H1 (cell line): ENCODE measurements at regions not wholly inside any gene's neighbourhood (a gene's known extent, or its start where the extent isn't known, plus 50 kb on each side); places are given as distances from the start of the nearest gene placed in this dataset.

Experiments used
- CTCF ChIA-PET: fragments of 300-600 bp; sonication (Branson Sonifier 250); formaldehyde crosslinking; loops from one replicate; lab custom pipeline; 2021; ENCODE audit not compliant: partially characterized antibody; lab: Charles Lee
- POLR2A ChIA-PET: fragments of 300-600 bp; sonication (Branson Sonifier 250); formaldehyde crosslinking; loops from one replicate; lab custom pipeline; 2021; ENCODE audit warnings: inconsistent platforms; ENCODE audit not compliant: partially characterized antibody; lab: Charles Lee
- DNase-seq, 2 experiments: peaks; one replicate each; pipeline versions ENCODE4 v3.0.0 to v3.0.0-alpha.2; 2010 to 2022; ENCODE audit warnings: low spot score in 2 of 2, low read depth in 1 of 2, mixed read lengths in 1 of 2
- FAIRE-seq: peaks from 2 replicates; lab custom pipeline; 2011; peaks lifted over from hg19 to GRCh38; lab: Jason Lieb, UNC
- H2AFZ ChIP-seq: 2 replicates; pipeline ENCODE4 v1.8.1; 2012; ENCODE audit warnings: low read length, inconsistent platforms
- H2AK5ac ChIP-seq: 2 replicates; pipeline ENCODE4 v1.6.1; 2013; ENCODE audit warnings: low read depth, low read length
- H2BK120ac ChIP-seq: replicated peaks from 2 replicates; pipeline ENCODE3; 2013; ENCODE audit warnings: low read depth, low read length, inconsistent platforms
- H2BK12ac ChIP-seq: 2 replicates; pipeline ENCODE4 v1.6.1; 2013; ENCODE audit warnings: low read depth, low read length
- H2BK15ac ChIP-seq: 2 replicates; pipeline ENCODE4 v1.6.1; 2013; ENCODE audit warnings: low read length
- H2BK20ac ChIP-seq: 2 replicates; pipeline ENCODE4 v1.6.1; 2013; ENCODE audit warnings: low read length
- H2BK5ac ChIP-seq: 2 replicates; pipeline ENCODE4 v1.6.1; 2013; ENCODE audit warnings: low read depth, low read length
- H3K14ac ChIP-seq: 2 replicates; pipeline ENCODE4 v1.6.1; 2013; ENCODE audit warnings: inconsistent platforms; ENCODE audit not compliant: insufficient read length
- H3K18ac ChIP-seq: 2 replicates; pipeline ENCODE4 v1.6.1; 2013; ENCODE audit warnings: low read length; ENCODE audit errors: extremely low read depth
- H3K23ac ChIP-seq: 2 replicates; pipeline ENCODE4 v1.6.1; 2013; ENCODE audit warnings: inconsistent platforms; ENCODE audit not compliant: insufficient read length
- H3K23me2 ChIP-seq: 2 replicates; pipeline ENCODE4 v1.6.1; 2013; ENCODE audit warnings: low read depth, low read length
- H3K27ac ChIP-seq: 2 replicates; pipeline ENCODE4 v1.6.1; 2011; ENCODE audit warnings: low read depth, low read length, inconsistent platforms
- H3K27me3 ChIP-seq, 4 experiments: replicated peaks in 1 of 4; 1 replicate in 1 of 4; 2 replicates in 3 of 4; pipeline versions ENCODE4 v1.6.1 to v1.8.1; 2011 to 2013; ENCODE audit warnings: low read length in 3 of 4, mild to moderate bottlenecking in 3 of 4, inconsistent platforms in 2 of 4, mixed read lengths in 2 of 4, moderate library complexity in 1 of 4; ENCODE audit not compliant: control insufficient read depth in 3 of 4, insufficient read depth in 3 of 4; ENCODE audit errors: extremely low read depth in 1 of 4
- H3K36me3 ChIP-seq, 4 experiments: 2 replicates each; pipeline versions ENCODE4 v1.6.1 to v1.8.1; 2011 to 2013; ENCODE audit warnings: mild to moderate bottlenecking in 4 of 4, low read length in 3 of 4, moderate library complexity in 2 of 4, control low read depth in 1 of 4, inconsistent platforms in 1 of 4; ENCODE audit not compliant: insufficient read depth in 4 of 4, control insufficient read depth in 2 of 4
- H3K4ac ChIP-seq: replicated peaks from 2 replicates; pipeline ENCODE3; 2013; ENCODE audit warnings: low read length, low read depth, mixed read lengths, inconsistent platforms; ENCODE audit not compliant: insufficient read length
- H3K4me1 ChIP-seq, 4 experiments: replicated peaks in 1 of 4; 1 replicate in 1 of 4; 2 replicates in 3 of 4; pipeline versions ENCODE4 v1.6.1 to v1.8.1; 2011 to 2013; ENCODE audit warnings: low read length in 3 of 4, inconsistent platforms in 2 of 4, mixed read lengths in 1 of 4; ENCODE audit not compliant: insufficient read depth in 4 of 4, control insufficient read depth in 3 of 4
- H3K4me2 ChIP-seq, 2 experiments: 2 replicates each; pipeline versions ENCODE4 v1.6.1 to v1.8.1; 2011 to 2013; ENCODE audit warnings: low read depth in 2 of 2, low read length in 2 of 2, control low read depth in 1 of 2, inconsistent platforms in 1 of 2, mild to moderate bottlenecking in 1 of 2; ENCODE audit not compliant: insufficient read depth in 1 of 2
- H3K4me3 ChIP-seq, 4 experiments: fragments of 200-600, 300-600 bp in 1 of 4; sonication (generic), shearing (Covaris generic), sonication (Bioruptor Twin) in 1 of 4; 2 replicates each; pipeline versions ENCODE4 v1.5.1 to v1.8.1; 2011 to 2016; ENCODE audit warnings: low read length in 4 of 4, low read depth in 3 of 4, control low read depth in 2 of 4, inconsistent platforms in 2 of 4, mild to moderate bottlenecking in 2 of 4, mixed read lengths in 1 of 4, moderate library complexity in 1 of 4; ENCODE audit not compliant: insufficient read depth in 2 of 4; ENCODE audit errors: extremely low read depth in 1 of 4
- H3K56ac ChIP-seq: replicated peaks from 2 replicates; pipeline ENCODE3; 2013; ENCODE audit warnings: low read depth, mild to moderate bottlenecking, mixed read lengths, low read length, inconsistent platforms; ENCODE audit not compliant: insufficient read length
- H3K79me1 ChIP-seq: 2 replicates; pipeline ENCODE4 v1.6.1; 2013; ENCODE audit warnings: low read depth, low read length, control low read depth
- H3K79me2 ChIP-seq, 2 experiments: 2 replicates each; pipeline versions ENCODE4 v1.6.1 to v1.8.1; 2012 to 2013; ENCODE audit warnings: low read length in 2 of 2, mild to moderate bottlenecking in 2 of 2, inconsistent platforms in 1 of 2; ENCODE audit not compliant: insufficient read depth in 2 of 2, control insufficient read depth in 1 of 2
- H3K9ac ChIP-seq, 4 experiments: replicated peaks in 1 of 4; 1 replicate in 1 of 4; 2 replicates in 3 of 4; pipeline versions ENCODE4 v1.6.1 to v1.8.1; 2011 to 2013; ENCODE audit warnings: low read depth in 3 of 4, low read length in 3 of 4, control low read depth in 2 of 4, mild to moderate bottlenecking in 2 of 4, moderate library complexity in 2 of 4, inconsistent platforms in 1 of 4; ENCODE audit errors: extremely low read depth in 1 of 4
- H3K9me3 ChIP-seq, 2 experiments: 2 replicates each; pipeline versions ENCODE4 v1.6.1 to v1.8.1; 2012 to 2013; ENCODE audit warnings: mild to moderate bottlenecking in 2 of 2, moderate library complexity in 2 of 2, control low read depth in 1 of 2, inconsistent platforms in 1 of 2, low read depth in 1 of 2, low read length in 1 of 2, mixed read lengths in 1 of 2; ENCODE audit not compliant: insufficient read depth in 2 of 2
- H4K20me1 ChIP-seq, 2 experiments: replicated peaks in 1 of 2; 2 replicates each; pipeline versions ENCODE3 to v1.8.1; 2011 to 2013; ENCODE audit warnings: inconsistent platforms in 2 of 2, low read length in 2 of 2, mild to moderate bottlenecking in 1 of 2; ENCODE audit not compliant: insufficient read depth in 2 of 2, control insufficient read depth in 1 of 2
- H4K5ac ChIP-seq: 2 replicates; pipeline ENCODE4 v1.6.1; 2013; ENCODE audit warnings: low read length, low read depth, mixed read lengths, inconsistent platforms; ENCODE audit not compliant: insufficient read length
- H4K8ac ChIP-seq: 2 replicates; pipeline ENCODE4 v1.8.0; 2013; ENCODE audit warnings: mild to moderate bottlenecking, moderate library complexity, low read length, inconsistent platforms; ENCODE audit not compliant: insufficient read depth; ENCODE audit errors: extremely low read depth
- H4K91ac ChIP-seq: replicated peaks from 2 replicates; pipeline ENCODE3; 2013; ENCODE audit warnings: low read length, mixed read lengths, inconsistent platforms; ENCODE audit not compliant: insufficient read length
- HDAC6 ChIP-seq: IDR thresholded peaks from one replicate; pipeline ENCODE4 v1.7.1; 2012; ENCODE audit warnings: low read depth, mild to moderate bottlenecking, inconsistent platforms, low read length, moderate library complexity
- MAFK ChIP-seq: IDR thresholded peaks from 2 replicates; pipeline ENCODE4 v1.6.1; 2012; ENCODE audit warnings: low read depth, mild to moderate bottlenecking, improper control_type of control experiment, low read length
- MAX ChIP-seq: IDR thresholded peaks from 2 replicates; pipeline ENCODE4 v1.6.1; 2012; ENCODE audit warnings: inconsistent platforms
- TCF12 ChIP-seq: IDR thresholded peaks from 2 replicates; pipeline ENCODE4 v1.6.1; 2011; ENCODE audit warnings: low read depth, mild to moderate bottlenecking, low read length

- 0 out of 2 replicates have a peak overlapping the region, but pooled peaks have one; percentile 83 for H2AFZ ChIP-seq
- no peak overlapping the region for H2BK20ac ChIP-seq
- no peak overlapping the region for H3K4ac ChIP-seq
- H3K4me1 ChIP-seq = peaks cover 0 to 8% (median 4%) of the 10 kb centered on the region in 4 experiments; a peak in 5 of 7 replicates
- POLR2A ChIA-PET = no interaction called here
- H3K14ac ChIP-seq = no peak overlapping the region
- H3K23ac ChIP-seq = no peak overlapping the region
- H2BK15ac ChIP-seq = no peak overlapping the region
- H3K4me2 ChIP-seq = no peak overlapping the region
- CTCF ChIA-PET = interaction anchor here (1.0 to 2.9 kb wide), 3 partner anchors 9 to 91 kb away, joined by 3 to 12 read pairs (median 3); no protein-coding TSS in a partner anchor
- no peak overlapping the region for H2AK5ac ChIP-seq
- no peak overlapping the region for H3K4me3 ChIP-seq
- no peak overlapping the region for H3K27ac ChIP-seq
- H3K23me2 ChIP-seq = no peaks in the 10 kb centered on the region
- TF ChIP-seq MAFK (no peak), HDAC6 (no peak), MAX (no peak), TCF12 (no peak)
- H2BK5ac ChIP-seq = no peak overlapping the region
- H3K79me2 ChIP-seq = no peaks in the 10 kb centered on the region
- no peaks in the 10 kb centered on the region for H4K20me1 ChIP-seq
- no peaks in the 10 kb centered on the region for H3K79me1 ChIP-seq
- H3K18ac ChIP-seq = no peak overlapping the region
- H4K91ac ChIP-seq = no peak overlapping the region
- H2BK12ac ChIP-seq = no peak overlapping the region
- DNase-seq = no peak
- no peaks in the 10 kb centered on the region for H3K36me3 ChIP-seq
- no peak overlapping the region for H4K8ac ChIP-seq
- no peak overlapping the region for H3K56ac ChIP-seq
- H3K9ac ChIP-seq = no peak overlapping the region
- no peak overlapping the region for H4K5ac ChIP-seq
- H2BK120ac ChIP-seq = no peak overlapping the region
- no peaks in the 10 kb centered on the region for H3K9me3 ChIP-seq
- H3K27me3 ChIP-seq = no peaks in the 10 kb centered on the region
- FAIRE-seq = no peak
Measured at GRCh38 chr2:75324861-75325284, 125.6 kb upstream of the TACR1 start.
